Neural crest cell (in vitro differentiated cells): ENCODE measurements at regions not wholly inside any gene's neighbourhood (a gene's known extent, or its start where the extent isn't known, plus 50 kb on each side); places are given as distances from the start of the nearest gene placed in this dataset.

ENCODE experiments used
- DNase-seq: peaks from one replicate; pipeline ENCODE4 v3.0.0; 2021; ENCODE audit warnings: low read depth, mixed read lengths, low spot score
- H3K27ac Mint-ChIP-seq: one replicate; pipeline ENCODE4 v1.8.0; 2021; ENCODE audit warnings: mild to moderate bottlenecking, mixed read lengths; ENCODE audit not compliant: unreplicated experiment
- H3K27me3 Mint-ChIP-seq: 2 replicates; pipeline ENCODE4 v1.8.0; 2021; ENCODE audit warnings: low read depth, mild to moderate bottlenecking, mixed read lengths
- H3K36me3 Mint-ChIP-seq: 2 replicates; pipeline ENCODE4 v1.8.0; 2021; ENCODE audit warnings: low read depth, mild to moderate bottlenecking, mixed read lengths
- H3K4me1 Mint-ChIP-seq: 2 replicates; pipeline ENCODE4 v1.8.0; 2021; ENCODE audit warnings: mixed read lengths
- H3K4me3 Mint-ChIP-seq: one replicate; pipeline ENCODE4 v1.8.0; 2021; ENCODE audit warnings: mild to moderate bottlenecking, mixed read lengths
- H3K9me3 Mint-ChIP-seq: 2 replicates; pipeline ENCODE4 v1.8.0; 2021; ENCODE audit warnings: mixed read lengths
- TF ChIP-seq, protein P1 (sequence below): fragments of 200-600 bp; sonication (generic); conservative IDR thresholded peaks from 2 replicates; pipeline ENCODE4 v1.5.0; 2021; ENCODE audit warnings: antibody characterized with exemption, mild to moderate bottlenecking

DNA sequence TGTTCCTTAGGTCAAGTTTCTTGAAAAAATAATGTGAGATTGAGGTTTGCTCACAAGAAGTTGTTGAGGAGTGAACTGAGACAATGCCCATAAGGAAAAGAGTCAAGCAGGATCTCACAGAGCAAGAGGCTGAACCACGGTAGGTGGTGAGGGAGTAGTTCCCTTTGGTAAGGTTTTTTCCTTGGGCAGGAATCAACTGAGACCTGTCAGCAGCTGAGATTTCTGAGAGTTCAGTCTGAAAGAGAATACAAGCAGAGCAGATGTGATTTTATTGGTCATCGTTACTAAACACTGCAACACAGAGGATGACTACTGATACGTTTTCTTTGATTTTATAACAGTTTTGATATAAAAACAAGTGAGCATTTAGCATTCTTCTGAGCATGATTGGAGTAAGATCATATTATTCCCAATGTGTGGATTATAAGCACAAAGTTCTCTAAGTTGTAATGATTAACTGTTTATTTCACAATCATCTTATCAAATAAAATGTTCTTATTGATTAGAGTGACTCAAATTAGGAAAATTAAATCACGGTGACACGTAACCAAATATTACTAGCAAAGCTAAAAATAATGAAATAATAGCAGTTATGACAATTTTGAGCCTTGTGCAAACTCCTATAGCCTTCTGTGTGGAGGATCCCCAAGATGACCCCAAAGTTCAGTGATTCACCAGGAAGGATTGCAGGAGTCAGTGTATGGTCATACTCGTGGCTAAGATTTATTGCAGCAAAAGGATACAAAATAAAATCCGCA, 346.2 kb upstream of the ZNF717 start:
- Mint-ChIP-seq H3K27me3 (no peaks in the 10 kb centered on the region), H3K36me3 (no peaks in the 10 kb centered on the region), H3K27ac (no peak overlapping the region), H3K4me1 (no peaks in the 10 kb centered on the region), H3K4me3 (no peak overlapping the region), H3K9me3 (no peaks in the 10 kb centered on the region)
- DNase-seq, result no peak
- TF ChIP-seq, protein P1, sequence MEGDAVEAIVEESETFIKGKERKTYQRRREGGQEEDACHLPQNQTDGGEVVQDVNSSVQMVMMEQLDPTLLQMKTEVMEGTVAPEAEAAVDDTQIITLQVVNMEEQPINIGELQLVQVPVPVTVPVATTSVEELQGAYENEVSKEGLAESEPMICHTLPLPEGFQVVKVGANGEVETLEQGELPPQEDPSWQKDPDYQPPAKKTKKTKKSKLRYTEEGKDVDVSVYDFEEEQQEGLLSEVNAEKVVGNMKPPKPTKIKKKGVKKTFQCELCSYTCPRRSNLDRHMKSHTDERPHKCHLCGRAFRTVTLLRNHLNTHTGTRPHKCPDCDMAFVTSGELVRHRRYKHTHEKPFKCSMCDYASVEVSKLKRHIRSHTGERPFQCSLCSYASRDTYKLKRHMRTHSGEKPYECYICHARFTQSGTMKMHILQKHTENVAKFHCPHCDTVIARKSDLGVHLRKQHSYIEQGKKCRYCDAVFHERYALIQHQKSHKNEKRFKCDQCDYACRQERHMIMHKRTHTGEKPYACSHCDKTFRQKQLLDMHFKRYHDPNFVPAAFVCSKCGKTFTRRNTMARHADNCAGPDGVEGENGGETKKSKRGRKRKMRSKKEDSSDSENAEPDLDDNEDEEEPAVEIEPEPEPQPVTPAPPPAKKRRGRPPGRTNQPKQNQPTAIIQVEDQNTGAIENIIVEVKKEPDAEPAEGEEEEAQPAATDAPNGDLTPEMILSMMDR, result no peak

DNA sequence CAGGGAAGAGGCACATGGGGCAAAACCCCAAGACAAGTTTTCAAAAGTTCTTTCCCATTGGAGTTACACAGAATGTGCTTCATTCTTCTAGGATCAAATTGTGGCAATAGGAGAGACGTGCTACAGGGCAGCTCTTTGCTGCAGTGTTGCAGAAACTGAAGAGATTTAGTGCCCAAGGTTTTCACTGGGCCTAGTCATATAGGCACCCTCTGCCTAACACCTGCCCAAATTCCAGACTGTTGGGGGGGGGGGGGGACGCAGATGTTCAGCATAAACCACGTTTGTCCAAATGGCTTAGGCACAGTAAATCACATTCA, 346.8 kb upstream of the ZNF717 start:
- TF ChIP-seq, protein P1, result no peak
- Mint-ChIP-seq H3K27me3 (no peaks in the 10 kb centered on the region), H3K4me3 (no peak overlapping the region), H3K27ac (no peak overlapping the region), H3K36me3 (no peaks in the 10 kb centered on the region), H3K4me1 (no peaks in the 10 kb centered on the region), H3K9me3 (no peaks in the 10 kb centered on the region)
- no peak for DNase-seq

- H3K27ac Mint-ChIP-seq, result no peak overlapping the region
- no peaks in the 10 kb centered on the region for H3K9me3 Mint-ChIP-seq
- TF ChIP-seq, protein P1, result no peak
- DNase-seq, result no peak
- H3K27me3 Mint-ChIP-seq, result no peaks in the 10 kb centered on the region
- no peaks in the 10 kb centered on the region for H3K36me3 Mint-ChIP-seq
- H3K4me1 Mint-ChIP-seq, result no peaks in the 10 kb centered on the region
- H3K4me3 Mint-ChIP-seq, result no peak overlapping the region
Observed at GRCh38 chr3:76134166-76134565, 348.8 kb upstream of the ZNF717 start.

DNA sequence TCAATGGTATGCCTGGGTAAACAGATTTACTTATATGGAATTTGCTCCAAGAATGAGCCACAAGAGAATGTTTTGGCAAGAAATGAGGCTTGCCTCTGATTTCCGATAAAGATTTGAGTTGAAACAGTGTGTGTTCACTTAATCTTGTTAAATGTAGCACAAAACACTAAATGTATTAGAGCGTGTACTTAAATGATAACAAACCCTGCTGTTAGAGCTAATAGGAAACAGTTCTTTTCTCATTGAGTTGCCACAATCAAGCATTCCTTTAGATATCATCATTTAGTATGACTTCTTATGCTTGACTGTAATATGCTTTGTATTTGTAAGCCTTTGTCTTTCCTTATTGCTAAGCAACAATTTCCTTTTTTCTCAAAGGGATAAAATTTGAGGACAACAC, 353.6 kb upstream of the ZNF717 start:
- DNase-seq, result no peak
- Mint-ChIP-seq H3K27ac (no peak overlapping the region), H3K9me3 (no peaks in the 10 kb centered on the region), H3K4me3 (no peak overlapping the region), H3K36me3 (no peaks in the 10 kb centered on the region), H3K27me3 (no peaks in the 10 kb centered on the region), H3K4me1 (no peaks in the 10 kb centered on the region)
- TF ChIP-seq, protein P1, result no peak

DNA sequence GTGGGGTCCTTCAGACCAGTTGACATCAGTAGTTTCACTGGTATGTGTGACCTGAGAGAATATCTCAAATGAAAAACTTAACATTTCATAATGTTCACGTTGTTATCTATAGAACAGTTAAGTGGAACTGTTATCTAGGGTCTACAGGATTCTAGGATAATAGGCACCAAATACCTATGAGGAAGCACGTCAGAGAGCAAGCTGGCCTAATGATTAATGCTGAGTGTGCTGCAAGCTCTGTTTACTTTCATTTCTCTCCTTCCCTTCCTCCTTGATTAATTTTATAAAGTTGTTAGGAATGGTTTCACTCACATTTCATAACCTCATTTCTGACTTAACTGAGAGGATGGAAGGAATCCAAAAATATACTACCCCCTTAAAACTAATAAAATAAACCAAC, 362.5 kb upstream of the ZNF717 start:
- Mint-ChIP-seq H3K9me3 (peaks cover 2% of the 10 kb centered on the region), H3K4me1 (no peaks in the 10 kb centered on the region), H3K36me3 (no peaks in the 10 kb centered on the region), H3K27ac (no peak overlapping the region), H3K27me3 (no peaks in the 10 kb centered on the region), H3K4me3 (no peak overlapping the region)
- TF ChIP-seq, protein P1, result no peak
- no peak for DNase-seq
